Astrocyte (in vitro differentiated cells and primary cell): ENCODE measurements at regions not wholly inside any gene's neighbourhood (a gene's known extent, or its start where the extent isn't known, plus 50 kb on each side); places are given as distances from the start of the nearest gene placed in this dataset.

Experiments used
- DNase-seq: peaks from one replicate; pipeline ENCODE4 v3.0.0-alpha.2; 2010; ENCODE audit warnings: low read depth
- FAIRE-seq: peaks from 2 replicates; lab custom pipeline; 2011; peaks lifted over from hg19 to GRCh38; lab: Jason Lieb, UNC
- H2AFZ ChIP-seq: 2 replicates; pipeline ENCODE4 v1.6.0; 2012; ENCODE audit warnings: low read depth, low read length, inconsistent platforms
- H3K27ac ChIP-seq: 2 replicates; pipeline ENCODE4 v1.5.1; 2011; ENCODE audit warnings: low read depth, low read length, inconsistent platforms
- H3K27me3 ChIP-seq: 2 replicates; pipeline ENCODE4 v1.6.0; 2011; ENCODE audit warnings: low read length, inconsistent platforms; ENCODE audit not compliant: insufficient read depth
- H3K36me3 ChIP-seq: 2 replicates; pipeline ENCODE4 v1.5.1; 2011; ENCODE audit warnings: low read length, inconsistent platforms; ENCODE audit not compliant: insufficient read depth
- H3K4me1 ChIP-seq: 2 replicates; pipeline ENCODE4 v1.5.1; 2011; ENCODE audit warnings: low read length, inconsistent platforms; ENCODE audit not compliant: insufficient read depth
- H3K4me2 ChIP-seq: 2 replicates; pipeline ENCODE4 v1.6.0; 2012; ENCODE audit warnings: low read length, inconsistent platforms
- H3K4me3 ChIP-seq: 2 replicates; pipeline ENCODE4 v1.5.1; 2011; ENCODE audit warnings: low read depth, mild to moderate bottlenecking, low read length, inconsistent platforms; ENCODE audit not compliant: insufficient read depth
- H3K79me2 ChIP-seq: 2 replicates; pipeline ENCODE4 v1.6.0; 2012; ENCODE audit warnings: mild to moderate bottlenecking, low read length, inconsistent platforms; ENCODE audit not compliant: insufficient read depth
- H3K9ac ChIP-seq: 2 replicates; pipeline ENCODE4 v1.6.0; 2012; ENCODE audit warnings: mild to moderate bottlenecking, low read length, inconsistent platforms
- H3K9me3 ChIP-seq: 2 replicates; pipeline ENCODE4 v1.5.1; 2012; ENCODE audit warnings: low read depth, mild to moderate bottlenecking, low read length, inconsistent platforms; ENCODE audit not compliant: insufficient read depth
- H4K20me1 ChIP-seq: 2 replicates; pipeline ENCODE4 v1.6.0; 2012; ENCODE audit warnings: low read length, inconsistent platforms; ENCODE audit not compliant: insufficient read depth
- H3K27ac Mint-ChIP-seq: one replicate; pipeline ENCODE4 v1.8.0; 2021; ENCODE audit warnings: mild to moderate bottlenecking, mixed read lengths; ENCODE audit not compliant: unreplicated experiment
- H3K27me3 Mint-ChIP-seq: one replicate; pipeline ENCODE4 v1.8.0; 2021; ENCODE audit warnings: low read depth, mixed read lengths; ENCODE audit not compliant: unreplicated experiment
- H3K36me3 Mint-ChIP-seq: one replicate; pipeline ENCODE4 v1.8.0; 2021; ENCODE audit warnings: low read depth, mixed read lengths; ENCODE audit not compliant: unreplicated experiment
- H3K4me1 Mint-ChIP-seq: one replicate; pipeline ENCODE4 v1.8.0; 2021; ENCODE audit warnings: low read depth, mixed read lengths; ENCODE audit not compliant: unreplicated experiment
- H3K4me3 Mint-ChIP-seq: one replicate; pipeline ENCODE4 v1.8.0; 2021; ENCODE audit warnings: mild to moderate bottlenecking, moderate library complexity, mixed read lengths; ENCODE audit not compliant: unreplicated experiment
- H3K9me3 Mint-ChIP-seq: one replicate; pipeline ENCODE4 v1.8.0; 2021; ENCODE audit warnings: mild to moderate bottlenecking, mixed read lengths; ENCODE audit not compliant: unreplicated experiment
- EZH2 ChIP-seq: IDR thresholded peaks from 2 replicates; pipeline ENCODE4 v1.6.1; 2012; ENCODE audit warnings: mild to moderate bottlenecking, low read length, inconsistent platforms; ENCODE audit not compliant: insufficient read depth
- TF ChIP-seq, protein P1 (sequence below): IDR thresholded peaks from 2 replicates; pipeline ENCODE4 v1.5.1; 2011; ENCODE audit warnings: low read depth, mild to moderate bottlenecking, inconsistent platforms, low read length, moderate library complexity; ENCODE audit not compliant: insufficient read depth

DNA sequence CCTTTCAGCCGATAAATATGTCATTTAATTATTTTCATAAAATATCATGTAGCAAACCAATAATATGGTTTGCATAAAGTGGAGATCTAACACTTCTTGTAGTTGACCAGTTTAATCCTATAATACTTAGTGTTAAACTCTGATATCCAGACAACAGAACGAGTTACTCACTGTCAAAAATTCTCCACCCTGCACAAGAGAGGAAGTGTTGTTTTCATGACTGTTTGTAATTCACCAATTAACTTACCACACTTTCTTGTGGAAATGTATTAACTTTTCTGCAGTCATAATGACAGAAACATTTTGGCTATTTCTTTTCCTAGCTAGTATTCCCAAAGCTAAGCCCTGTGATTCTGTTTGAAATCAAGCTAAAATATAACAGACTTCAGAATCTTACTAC is 555.3 kb upstream of the FTMT start:
- DNase-seq, result no peak
- Histone ChIP-seq H3K27ac (no peak overlapping the region), H3K4me1 (no peaks in the 10 kb centered on the region), H3K4me3 (no peak overlapping the region), H3K27me3 (no peaks in the 10 kb centered on the region), H3K9me3 (no peaks in the 10 kb centered on the region), H3K4me2 (no peak overlapping the region), H3K9ac (no peak overlapping the region), H2AFZ (no peak overlapping the region), H3K79me2 (no peaks in the 10 kb centered on the region), H3K36me3 (no peaks in the 10 kb centered on the region), H4K20me1 (no peaks in the 10 kb centered on the region)
- H3K9me3 Mint-ChIP-seq, result no peaks in the 10 kb centered on the region
- TF ChIP-seq, protein P1, sequence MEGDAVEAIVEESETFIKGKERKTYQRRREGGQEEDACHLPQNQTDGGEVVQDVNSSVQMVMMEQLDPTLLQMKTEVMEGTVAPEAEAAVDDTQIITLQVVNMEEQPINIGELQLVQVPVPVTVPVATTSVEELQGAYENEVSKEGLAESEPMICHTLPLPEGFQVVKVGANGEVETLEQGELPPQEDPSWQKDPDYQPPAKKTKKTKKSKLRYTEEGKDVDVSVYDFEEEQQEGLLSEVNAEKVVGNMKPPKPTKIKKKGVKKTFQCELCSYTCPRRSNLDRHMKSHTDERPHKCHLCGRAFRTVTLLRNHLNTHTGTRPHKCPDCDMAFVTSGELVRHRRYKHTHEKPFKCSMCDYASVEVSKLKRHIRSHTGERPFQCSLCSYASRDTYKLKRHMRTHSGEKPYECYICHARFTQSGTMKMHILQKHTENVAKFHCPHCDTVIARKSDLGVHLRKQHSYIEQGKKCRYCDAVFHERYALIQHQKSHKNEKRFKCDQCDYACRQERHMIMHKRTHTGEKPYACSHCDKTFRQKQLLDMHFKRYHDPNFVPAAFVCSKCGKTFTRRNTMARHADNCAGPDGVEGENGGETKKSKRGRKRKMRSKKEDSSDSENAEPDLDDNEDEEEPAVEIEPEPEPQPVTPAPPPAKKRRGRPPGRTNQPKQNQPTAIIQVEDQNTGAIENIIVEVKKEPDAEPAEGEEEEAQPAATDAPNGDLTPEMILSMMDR, result no peak
- TF ChIP-seq EZH2, result no peak
- H3K27me3 Mint-ChIP-seq, result no peaks in the 10 kb centered on the region
- H3K4me1 Mint-ChIP-seq, result peaks cover 4% of the 10 kb centered on the region
- no peaks in the 10 kb centered on the region for H3K36me3 Mint-ChIP-seq
- no peak for FAIRE-seq
- no peak overlapping the region for H3K27ac Mint-ChIP-seq
- no peak overlapping the region for H3K4me3 Mint-ChIP-seq

DNA sequence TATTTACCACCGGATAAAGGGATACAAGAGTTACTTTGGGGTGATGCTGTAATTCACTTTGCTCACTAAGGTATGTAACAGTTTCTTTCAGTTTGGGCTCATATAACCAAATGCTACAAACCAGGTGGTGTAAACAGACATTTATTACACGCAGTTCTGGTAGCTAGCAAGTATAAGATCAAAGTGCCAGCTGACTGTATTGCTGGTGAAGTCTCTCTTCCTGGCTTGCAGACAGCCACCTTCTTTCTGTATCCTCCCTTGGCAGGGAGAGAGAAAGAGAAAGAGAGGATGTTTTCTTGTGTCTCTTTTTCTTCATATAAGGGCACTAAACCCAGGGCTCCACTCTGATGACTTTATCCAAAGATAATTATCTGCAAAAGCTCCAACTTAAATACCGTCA is 552.5 kb upstream of the FTMT start:
- H2AFZ ChIP-seq, result no peak overlapping the region
- H3K9me3 ChIP-seq, result no peaks in the 10 kb centered on the region
- no peak overlapping the region for H3K4me2 ChIP-seq
- H3K9ac ChIP-seq, result no peak overlapping the region
- no peaks in the 10 kb centered on the region for H3K27me3 ChIP-seq
- Mint-ChIP-seq H3K9me3 (no peaks in the 10 kb centered on the region), H3K4me1 (no peaks in the 10 kb centered on the region), H3K4me3 (no peak overlapping the region), H3K27me3 (no peaks in the 10 kb centered on the region), H3K36me3 (no peaks in the 10 kb centered on the region), H3K27ac (no peak overlapping the region)
- H3K27ac ChIP-seq, result no peak overlapping the region
- DNase-seq (no peak), FAIRE-seq (no peak)
- TF ChIP-seq EZH2, result no peak
- TF ChIP-seq, protein P1, result no peak
- H3K4me3 ChIP-seq, result no peak overlapping the region
- no peaks in the 10 kb centered on the region for H3K36me3 ChIP-seq
- no peaks in the 10 kb centered on the region for H3K4me1 ChIP-seq
- H4K20me1 ChIP-seq, result no peaks in the 10 kb centered on the region
- H3K79me2 ChIP-seq, result no peaks in the 10 kb centered on the region

DNA sequence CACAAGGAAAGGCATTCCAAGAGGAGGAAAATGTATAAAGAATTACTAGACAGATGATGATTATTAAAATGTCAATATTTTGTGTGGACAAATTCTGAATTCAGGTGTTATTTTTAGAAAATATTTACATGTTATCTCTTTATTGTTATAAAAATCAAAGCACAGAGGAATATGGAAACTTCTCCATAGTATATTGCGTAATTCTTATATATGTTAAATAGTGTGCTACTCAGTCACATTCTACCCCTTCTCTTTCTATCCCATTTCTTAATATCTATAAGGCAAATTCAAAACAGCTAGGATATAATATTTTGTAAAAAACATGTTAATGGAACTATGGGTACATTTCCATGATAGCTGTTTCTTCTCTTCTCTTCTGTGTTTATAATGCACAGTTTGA is 546.8 kb upstream of the FTMT start:
- H3K27ac Mint-ChIP-seq, result no peak overlapping the region
- Histone ChIP-seq H3K9ac (no peak overlapping the region), H3K27me3 (no peaks in the 10 kb centered on the region), H3K36me3 (no peaks in the 10 kb centered on the region), H2AFZ (no peak overlapping the region), H3K27ac (no peak overlapping the region), H4K20me1 (no peaks in the 10 kb centered on the region), H3K4me2 (no peak overlapping the region), H3K4me3 (no peak overlapping the region), H3K79me2 (no peaks in the 10 kb centered on the region), H3K4me1 (no peaks in the 10 kb centered on the region), H3K9me3 (no peaks in the 10 kb centered on the region)
- no peaks in the 10 kb centered on the region for H3K27me3 Mint-ChIP-seq
- H3K4me1 Mint-ChIP-seq, result no peaks in the 10 kb centered on the region
- no peak overlapping the region for H3K4me3 Mint-ChIP-seq
- no peak for FAIRE-seq
- no peaks in the 10 kb centered on the region for H3K9me3 Mint-ChIP-seq
- DNase-seq, result no peak
- TF ChIP-seq, protein P1, result no peak
- no peak for TF ChIP-seq EZH2
- no peaks in the 10 kb centered on the region for H3K36me3 Mint-ChIP-seq
